HG02763 (cell line): ENCODE measurements at regions not wholly inside any gene's neighbourhood (a gene's known extent, or its start where the extent isn't known, plus 50 kb on each side); places are given as distances from the start of the nearest gene placed in this dataset.
"Not testable (repeated sequence)": the region's sequence is repeated elsewhere in the genome, so short reads cannot be mapped to it uniquely, and the experiment has no call there.

Source experiments
- ATAC-seq: cut with Tn5 transposase; IDR thresholded peaks from one replicate; pipeline ENCODE4 v1.9.1; 2021; ENCODE audit warnings: mild to moderate bottlenecking, moderate library complexity; ENCODE audit not compliant: unreplicated experiment

DNA sequence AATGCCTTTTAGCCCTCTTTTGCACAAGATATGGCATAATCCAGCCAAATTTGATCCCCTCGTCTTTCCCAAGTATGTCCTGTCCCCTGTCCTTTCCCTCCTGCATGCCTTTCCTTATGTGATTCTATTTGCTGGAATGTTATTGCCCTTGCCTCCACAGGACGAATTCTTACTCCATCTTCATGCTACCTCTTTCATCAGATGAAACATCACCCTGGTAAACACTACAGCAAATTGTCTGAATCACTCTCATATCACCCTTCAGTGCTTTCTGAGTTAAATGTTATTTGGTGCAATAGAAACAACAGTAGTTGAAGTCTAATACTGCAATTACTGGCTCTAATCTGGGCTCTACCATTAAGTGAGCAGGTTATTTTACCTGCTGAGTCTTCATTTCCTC lies 52.2 kb upstream of the FAT1 start:
- ATAC-seq, result no peak

DNA sequence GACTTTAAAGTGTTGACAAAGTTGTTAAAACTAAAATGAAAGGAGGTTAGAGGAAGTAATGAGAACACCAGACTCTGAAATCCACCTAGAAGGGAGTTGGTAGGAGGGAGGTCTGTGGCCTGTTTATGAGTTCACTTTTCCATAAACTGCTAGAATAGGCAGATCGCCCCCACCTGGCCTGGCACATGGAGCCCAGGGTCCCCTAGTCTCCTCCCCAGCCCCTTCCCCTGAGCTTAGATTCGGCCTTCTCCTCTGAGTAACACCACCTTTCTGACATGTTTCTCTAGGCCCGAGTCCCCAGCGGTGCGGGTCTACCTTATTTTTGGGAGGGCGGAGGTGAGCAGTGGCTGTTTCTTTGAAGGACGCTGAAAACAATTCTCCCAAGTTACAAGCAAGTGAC lies 54.5 kb upstream of the FAT1 start:
- no peak for ATAC-seq

DNA sequence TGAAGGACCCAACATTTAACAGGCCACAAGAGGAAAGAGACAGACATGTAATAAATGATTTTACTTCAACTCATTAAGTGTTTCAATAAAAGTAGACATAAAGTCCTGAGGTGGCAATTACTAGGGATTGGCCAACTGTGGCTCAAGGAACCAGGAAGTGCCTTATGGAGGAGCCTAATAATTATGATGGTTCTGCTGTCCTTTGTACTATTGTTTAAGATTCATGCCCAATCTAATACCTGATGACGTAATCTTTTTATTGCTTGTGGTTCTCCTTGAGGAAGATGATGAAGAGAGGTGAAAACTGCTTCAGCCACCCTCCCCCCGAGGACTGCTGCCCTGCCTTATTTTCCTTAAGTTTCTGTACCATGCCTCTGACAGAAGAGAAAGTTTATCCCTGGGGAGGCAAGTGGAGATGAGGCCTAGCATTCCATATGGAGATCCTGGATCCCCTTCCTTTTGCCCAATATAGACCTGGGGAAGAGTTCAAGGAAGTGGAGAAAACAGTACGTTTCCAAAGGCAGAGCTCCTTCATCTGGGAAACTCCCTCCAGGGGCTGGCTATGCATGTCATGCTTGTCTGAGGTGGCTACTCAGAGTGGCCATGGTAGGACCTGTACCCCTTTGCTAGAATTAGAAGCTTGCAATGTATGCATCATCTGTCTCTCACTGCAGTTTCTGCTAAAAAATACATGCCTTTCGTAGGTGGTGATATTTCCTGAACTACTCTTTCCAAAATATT lies 56.8 kb upstream of the FAT1 start:
- ATAC-seq, result no peak

DNA sequence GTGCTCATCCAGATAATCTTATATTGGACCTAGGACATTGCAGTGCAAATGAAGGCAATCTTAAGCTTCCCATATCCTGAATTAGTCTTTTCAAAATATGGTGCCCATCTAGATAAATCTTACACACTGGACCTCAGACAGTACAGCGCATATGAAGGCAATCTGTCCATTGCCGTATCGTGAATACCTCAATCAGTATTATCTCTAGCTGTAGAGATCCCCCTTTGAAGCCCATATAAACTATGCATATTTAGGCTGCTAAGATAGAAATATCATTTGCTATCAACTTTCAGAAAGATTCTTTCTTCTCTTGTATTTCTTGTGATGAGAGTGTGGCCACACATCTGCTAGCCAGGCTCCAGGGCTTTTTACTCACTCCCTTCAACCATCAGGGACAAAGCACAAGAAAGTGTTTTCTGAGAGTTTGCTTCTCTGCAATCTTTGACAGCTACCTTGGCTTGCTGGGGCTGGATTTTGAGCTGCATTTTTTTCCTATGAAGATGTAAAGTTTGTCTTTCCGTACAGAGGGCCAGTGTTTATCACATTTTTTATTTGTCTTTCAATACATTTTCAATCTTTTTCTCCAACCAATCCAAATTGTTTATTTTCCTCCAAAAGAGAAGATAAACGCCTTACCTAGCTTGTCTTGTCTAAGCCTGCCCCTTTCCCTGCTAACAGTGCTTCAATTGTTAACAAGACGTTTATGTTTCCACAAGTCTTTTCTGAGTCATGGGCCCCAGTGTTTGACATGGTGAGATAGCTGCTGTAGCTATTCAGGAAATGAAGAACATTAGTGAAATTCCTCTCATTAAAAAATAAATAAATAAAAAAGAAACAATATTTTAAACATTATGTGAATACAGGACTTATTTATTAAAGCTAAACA lies 57.6 kb upstream of the FAT1 start:
- ATAC-seq, result no peak

DNA sequence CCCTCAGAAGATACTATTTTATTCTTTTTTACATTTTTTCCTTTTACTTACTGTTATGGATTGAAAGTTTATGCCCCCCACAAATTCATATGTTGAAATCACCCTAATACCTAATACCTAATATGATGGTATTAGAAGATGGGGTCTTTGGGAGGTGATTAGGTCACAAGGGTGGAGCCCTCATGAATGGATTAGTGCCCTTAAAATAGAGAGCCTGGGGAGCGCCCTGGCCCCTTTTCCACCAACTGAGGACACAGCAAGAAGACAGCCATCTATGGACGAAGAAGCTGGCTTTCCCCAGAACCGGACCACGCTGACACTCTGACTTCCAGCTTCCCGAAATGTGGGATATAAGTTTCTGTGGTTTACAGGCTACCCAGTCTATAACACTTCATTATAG lies 58.6 kb upstream of the FAT1 start:
- ATAC-seq, result no peak

DNA sequence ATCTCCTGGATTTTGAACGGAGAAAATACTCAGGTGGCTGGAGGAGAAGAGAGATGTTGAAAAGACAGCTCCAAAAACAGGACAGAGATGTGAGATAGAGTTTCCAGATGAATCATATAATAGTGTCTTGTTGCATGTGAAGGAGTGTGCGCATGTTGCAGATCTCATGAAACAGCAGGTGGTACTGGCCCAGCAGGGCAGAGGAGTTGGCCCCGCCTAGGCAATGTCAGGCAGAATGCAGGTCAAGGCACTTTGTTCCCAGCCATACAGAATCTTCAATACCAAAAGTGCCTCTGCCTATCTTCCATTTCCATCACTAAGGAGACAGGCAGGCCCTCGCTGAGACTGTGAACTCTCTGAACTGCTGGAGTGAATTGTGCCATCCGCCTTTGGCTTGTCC lies 63.9 kb upstream of the FAT1 start:
- no peak for ATAC-seq

DNA sequence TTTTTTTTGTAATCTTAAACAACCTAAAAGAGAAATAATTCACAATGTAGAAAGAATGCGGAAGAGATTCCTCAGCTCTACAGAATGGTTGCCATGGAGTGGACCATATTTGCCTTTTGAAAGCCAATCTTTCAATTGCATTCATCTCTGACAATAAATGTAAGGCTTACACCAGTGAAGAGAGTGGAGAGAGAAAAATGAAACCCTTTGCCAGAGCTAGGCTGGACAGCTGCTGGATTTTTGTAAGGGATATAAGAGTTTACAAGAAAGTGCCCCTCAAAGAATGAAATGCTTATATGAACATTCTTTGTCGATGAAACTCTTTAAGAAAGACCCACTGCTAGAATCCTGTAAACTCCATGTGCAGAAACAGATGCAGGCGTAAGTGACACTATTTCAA lies 66.0 kb upstream of the FAT1 start:
- ATAC-seq, result no peak

DNA sequence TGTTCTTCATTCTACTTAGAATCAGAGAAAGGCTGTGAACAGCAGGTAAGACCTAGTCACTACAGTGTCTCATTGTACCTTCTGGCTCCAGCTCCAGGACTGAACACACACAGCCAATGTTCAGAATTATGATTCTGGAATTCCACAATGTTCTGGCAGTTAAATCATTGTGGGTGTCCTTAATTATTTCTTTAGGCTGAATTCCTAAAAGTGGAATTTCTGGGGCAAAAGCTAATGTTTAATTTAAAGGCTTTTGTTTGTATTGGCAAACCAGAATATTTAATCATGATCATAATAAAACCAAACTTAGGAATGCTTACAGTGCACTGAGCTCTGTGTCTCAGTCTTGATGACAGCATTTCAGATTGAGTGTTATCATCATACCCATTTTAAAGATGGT lies 67.0 kb upstream of the FAT1 start:
- ATAC-seq, result no peak

DNA sequence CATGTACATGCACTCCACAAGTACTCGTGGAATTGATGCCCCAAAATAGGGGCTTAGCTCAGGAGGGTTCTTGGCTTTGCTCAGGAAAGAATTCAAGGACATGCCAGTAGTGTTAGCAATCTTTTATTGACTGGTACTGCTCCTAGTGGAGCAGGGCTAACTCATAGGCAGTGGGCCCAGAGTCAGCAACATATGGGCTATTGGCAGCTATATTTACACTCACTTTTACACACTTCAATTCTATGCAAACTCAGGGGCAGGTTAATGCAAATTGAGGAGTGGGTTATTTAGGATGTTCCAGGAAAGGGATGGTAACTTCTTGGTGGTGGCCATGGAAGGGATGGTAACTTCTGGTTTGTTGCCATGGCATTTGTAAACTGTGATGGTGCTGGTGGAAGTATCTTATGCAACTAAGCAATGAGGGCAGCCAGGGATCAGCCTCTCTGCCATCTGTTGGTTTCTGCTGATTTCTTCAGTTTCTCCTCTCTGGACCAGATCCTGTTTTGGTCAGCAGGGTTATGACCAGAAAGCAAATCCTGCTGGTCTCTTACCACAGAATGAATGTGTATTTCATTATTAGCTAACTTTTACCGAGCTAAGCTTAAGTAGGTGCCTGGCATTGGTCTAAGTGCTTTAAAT lies 69.2 kb upstream of the FAT1 start:
- no peak for ATAC-seq

DNA sequence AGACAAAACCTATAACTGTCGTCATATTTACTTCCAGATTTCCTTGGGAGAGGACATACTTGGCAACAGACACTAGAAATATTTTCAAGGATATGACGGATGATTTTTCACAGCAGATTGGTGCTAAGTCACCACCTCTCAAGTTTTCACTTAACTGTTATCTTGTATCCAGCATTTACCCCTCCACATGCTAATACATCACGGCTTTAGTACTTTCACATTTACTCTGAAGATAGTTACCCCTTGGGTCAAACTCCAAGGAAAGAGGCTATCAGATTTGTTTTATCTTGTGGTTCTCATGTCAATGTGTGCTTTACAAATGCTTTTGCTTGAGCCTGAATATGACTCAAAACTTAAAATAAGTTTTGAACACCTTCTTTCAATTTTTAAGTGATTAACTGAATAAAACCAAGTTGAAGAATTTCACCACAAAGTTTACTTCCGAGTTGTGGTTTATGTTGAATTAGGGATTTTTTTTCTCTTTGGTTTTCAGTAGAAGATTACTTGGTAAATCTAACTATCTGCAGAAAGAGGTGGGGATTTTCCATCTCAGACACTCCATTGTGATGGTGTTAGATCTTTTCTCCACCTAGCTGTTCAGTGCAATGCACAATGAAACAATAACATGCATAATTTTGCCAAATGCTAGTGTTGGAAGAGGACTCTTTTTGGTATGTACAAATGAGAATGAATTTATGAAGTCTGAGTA lies 75.4 kb upstream of the FAT1 start:
- ATAC-seq, result no peak

DNA sequence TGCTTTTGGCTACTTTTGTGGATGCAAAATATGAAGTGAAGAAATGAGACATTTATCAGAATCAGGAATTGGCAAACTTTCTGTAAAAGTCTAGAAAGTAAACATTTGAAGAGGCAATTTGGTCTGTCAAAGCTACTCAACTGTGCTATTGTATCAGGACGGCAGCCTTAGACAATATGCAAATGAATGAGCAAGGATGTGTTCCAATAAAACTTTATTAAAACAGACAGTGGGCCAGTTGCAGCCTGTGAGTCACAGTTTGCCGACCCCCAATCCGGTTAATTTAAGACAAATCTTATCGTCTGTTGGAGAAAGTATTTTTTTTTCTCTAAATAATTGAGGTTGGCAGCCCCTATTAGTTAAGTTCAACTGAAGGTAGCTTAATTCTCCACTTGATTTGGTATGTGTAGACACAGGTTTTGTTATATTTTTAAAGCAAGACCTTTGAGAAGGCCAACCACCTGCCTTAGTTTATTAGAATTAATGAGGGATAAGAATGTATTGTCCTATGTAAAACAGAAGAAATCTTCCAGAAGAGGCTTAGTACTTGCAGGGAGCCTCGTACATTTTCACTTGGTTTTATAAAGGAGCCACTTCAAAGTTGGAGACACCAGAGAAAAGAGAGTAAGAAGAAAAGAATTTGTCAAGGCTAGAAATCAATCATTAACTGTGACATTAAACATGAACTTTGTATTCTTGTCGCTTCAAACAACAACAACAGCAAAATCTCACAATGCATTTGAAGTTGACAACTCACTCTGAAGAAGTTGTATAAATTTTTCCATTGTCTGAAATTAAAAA lies 81.6 kb upstream of the FAT1 start:
- no peak for ATAC-seq

DNA sequence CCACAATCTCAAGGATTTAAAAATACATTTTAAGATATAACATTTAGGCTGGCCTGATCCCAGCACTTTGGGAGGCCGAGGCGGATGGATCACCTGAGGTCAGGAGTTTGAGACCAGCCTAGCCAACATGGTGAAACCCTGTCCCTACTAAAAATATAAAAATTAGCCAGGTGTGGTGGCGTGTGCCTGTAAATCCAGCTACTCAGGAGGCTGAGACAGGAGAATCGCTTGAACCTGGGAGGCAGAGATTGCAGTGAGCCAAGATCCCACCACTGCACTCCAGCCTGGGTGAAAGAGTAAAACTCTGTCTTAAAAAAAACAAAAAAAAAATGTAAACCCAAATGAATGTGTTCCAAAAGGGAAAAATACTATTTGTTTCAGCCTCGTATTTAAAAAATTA lies 82.3 kb upstream of the FAT1 start:
- ATAC-seq, result not testable (repeated sequence)

DNA sequence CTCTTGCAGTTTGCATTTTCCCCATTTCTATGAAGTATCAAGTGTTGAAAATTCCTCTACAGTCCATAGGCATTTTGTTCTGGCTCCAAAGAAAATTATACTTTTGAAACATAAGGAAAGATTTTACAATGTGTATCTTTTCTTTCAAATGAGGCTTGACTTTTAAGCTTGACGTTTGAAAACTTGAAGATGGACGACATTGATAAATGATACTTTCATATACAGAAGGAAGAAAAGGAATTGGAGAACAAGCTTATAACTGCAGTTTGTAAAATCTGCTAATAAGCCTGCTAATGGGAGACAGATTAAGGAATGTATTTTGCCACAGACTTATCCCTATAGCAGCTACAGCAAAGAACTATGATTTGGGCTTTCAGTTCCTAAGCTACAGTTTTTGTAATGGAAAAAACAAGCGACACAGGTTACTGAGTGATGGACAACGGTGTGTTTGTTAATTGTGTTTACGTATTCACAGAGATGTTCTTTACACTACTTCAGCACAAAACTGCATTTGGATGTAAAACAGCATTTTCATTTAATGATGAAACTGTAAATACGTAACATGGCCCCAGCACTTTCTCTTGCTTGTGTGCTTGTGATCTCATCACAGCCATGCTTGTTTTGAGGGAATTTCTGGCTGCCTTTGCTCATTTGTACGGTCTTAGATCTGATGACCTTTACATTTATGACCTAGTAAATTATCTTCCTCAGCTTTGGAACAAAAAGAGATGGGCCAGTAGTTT lies 83.2 kb upstream of the FAT1 start:
- no peak for ATAC-seq

DNA sequence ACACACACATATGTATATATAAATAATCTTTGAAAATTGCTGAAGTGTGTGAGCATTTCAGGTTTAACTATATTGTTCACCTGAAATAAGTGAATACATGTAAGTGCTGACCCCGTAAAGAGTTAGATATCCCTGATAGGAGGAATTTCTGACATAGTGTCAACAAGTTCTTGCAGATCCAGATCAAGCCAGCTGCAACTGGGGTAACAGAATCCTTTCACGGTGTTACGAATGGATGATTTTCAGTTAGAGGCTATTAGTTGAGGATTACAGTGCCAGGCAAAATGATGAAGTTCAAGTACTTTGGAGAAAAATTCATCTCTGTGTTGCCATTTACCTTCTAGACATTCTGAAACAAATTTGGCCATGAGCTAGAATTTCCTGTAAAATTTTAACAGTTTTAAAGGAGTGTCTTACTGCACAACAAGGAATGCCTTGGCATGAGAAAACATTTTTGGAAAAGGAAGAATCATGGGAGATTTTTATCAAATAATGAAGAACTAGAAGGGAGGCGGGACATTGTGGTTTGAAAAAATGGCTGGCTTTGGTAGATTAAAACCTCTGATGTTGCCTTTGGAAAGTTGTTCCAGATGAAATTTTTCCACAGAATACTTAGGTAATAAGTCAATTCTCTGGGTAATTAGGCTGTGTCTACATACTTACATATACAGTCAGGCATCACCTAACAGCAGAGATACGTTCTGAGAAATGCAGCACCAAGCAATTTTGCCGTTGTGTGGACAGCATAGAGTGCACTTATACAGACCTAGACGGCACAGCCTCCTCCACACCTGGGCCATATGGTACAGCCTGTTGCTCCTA lies 84.4 kb upstream of the FAT1 start:
- no peak for ATAC-seq

DNA sequence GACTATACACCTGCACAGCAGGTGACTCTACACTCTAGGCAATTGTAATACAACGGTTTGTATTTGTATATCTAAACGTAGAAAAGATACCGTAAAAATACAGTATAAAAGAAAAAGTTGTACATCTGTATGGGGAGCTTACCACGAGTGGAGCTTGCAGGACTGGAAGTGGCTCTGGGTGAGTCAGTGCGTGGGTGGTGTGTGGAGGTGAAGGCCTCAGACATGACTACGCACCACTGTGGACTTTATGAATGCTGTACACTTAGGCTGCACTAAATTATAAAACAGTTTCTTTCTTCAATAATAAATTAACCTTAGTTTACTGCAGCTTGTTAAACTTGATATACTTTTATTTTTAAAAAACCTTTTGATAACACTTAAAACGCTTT lies 85.0 kb upstream of the FAT1 start:
- no peak for ATAC-seq

DNA sequence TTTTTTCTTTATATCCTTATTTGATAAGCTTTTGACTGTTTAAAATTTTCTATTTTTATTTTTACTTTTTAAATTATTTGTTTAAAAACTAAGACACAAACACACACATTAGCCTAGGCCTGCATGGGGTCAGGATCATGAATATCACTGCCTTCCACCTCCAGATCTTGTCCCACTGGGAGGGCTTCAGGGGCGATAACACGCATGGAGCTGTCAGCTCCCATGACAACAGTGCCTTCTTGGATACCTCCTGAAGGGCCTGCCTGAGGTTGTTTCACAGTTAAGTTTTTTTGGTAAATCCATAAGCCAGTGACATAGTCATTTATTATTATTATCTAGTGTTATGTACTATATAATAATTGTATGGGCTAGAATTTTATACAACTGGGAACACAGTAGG lies 85.4 kb upstream of the FAT1 start:
- ATAC-seq, result no peak

DNA sequence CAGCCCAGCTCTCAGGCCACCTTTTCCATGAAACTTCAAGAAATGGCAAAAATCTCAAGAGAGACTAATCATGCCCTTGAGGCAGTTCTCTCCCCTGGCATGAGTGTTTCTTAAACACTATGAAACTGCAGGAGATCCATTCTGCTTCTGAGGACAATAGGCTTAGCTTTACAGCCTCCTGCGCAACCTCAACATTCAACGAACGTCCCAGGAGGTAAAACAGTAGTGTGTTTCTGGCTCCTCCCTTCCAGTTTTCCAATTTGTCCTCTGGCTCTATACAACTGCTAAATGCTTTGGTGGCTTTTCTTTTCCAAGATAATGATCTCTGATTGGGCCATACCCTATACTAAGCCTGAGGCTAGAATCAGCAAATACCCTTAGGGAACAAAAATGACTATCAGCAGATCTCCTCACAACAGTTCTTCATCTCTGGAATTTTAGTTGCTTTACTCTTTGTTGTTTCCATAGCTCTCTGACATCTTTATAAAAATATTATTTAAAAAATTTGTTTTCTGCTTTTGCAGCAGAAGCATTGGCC lies 87.0 kb upstream of the FAT1 start:
- no peak for ATAC-seq

DNA sequence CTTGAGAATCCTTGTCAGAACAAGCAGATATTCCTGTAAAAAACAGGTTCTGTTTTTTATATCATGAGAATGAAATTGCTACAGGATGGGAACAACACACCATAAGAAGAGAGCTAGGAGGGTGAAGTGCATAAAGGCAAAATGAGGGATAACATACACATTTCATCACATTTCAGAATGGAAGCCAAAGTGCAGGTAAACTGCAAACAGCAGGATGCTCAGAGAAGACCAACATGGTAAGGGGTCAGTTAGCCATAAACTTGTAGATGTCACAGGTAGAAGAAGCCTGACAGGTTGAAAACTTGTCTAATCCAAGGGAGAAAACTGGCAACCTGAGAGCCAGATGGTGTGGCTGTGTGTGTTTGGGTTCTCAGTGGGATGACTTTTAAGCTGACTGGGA lies 88.9 kb upstream of the FAT1 start:
- ATAC-seq, result no peak
